ENCODE measurements at regions not wholly inside any gene's neighbourhood (a gene's known extent, or its start where the extent isn't known, plus 50 kb on each side); places are given as distances from the start of the nearest gene placed in this dataset.

DNA sequence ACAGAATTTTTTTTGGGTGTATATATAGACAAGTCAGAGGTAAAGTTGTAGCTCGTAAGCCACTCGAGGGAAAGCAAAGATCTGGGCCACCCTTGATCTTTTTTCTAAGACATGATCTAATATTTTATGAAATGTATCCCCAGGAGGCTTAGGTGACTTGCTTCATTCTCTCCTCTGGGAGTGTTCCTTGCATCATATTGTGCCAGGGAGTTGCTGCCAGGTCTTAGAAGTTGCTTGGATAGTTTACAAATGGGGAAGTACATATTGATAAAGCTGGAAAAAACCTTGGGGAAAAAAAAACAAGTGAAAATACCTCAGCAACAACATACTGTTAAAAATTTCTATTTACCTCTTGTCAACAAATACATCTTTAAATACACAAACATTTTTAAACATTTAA lies 110.9 kb upstream of the CYYR1 start:
- Histone ChIP-seq H3K4me3 (ENCODE audit: low read depth, low read length) (no peak overlapping the region), H3K4me1 (ENCODE audit: control insufficient read depth, insufficient read depth, low read length) (no peaks in the 10 kb centered on the region), H3K27ac (ENCODE audit: extremely low read depth, low read depth, low read length) (no peak overlapping the region), H3K9me3 (ENCODE audit: control insufficient read depth, insufficient read depth, low read depth, low read length) (no peaks in the 10 kb centered on the region), H3K36me3 (ENCODE audit: control insufficient read depth in 2 of 2, insufficient read depth in 1 of 2, low read length in 2 of 2) (no peaks in the 10 kb centered on the region)
- TF ChIP-seq, protein P1, sequence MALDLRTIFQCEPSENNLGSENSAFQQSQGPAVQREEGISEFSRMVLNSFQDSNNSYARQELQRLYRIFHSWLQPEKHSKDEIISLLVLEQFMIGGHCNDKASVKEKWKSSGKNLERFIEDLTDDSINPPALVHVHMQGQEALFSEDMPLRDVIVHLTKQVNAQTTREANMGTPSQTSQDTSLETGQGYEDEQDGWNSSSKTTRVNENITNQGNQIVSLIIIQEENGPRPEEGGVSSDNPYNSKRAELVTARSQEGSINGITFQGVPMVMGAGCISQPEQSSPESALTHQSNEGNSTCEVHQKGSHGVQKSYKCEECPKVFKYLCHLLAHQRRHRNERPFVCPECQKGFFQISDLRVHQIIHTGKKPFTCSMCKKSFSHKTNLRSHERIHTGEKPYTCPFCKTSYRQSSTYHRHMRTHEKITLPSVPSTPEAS (tag by site-specific recombination; IDR thresholded peaks at IDR 0.05): no peak
- ChIA-PET CTCF (no interaction called here), POLR2A (no interaction called here)

DNA sequence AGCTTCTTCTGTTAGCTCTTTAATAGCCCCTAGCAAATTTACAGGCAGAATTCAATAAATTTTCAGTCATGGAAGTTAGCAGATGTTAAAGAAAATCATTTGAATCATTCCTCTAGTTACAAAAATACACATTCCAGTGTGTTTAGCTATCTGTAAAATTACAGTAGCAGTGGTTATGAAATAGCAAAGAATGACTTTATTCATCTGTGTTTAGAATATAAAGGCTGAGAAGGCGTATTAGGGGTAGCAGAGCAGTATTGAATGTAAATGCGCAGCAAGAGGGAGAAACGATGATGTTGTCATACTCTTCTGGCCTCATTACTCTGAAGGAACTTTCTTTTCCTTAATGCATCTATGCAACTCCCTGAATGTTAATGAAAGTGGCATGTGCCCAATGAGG lies 106.2 kb upstream of the CYYR1 start:
- Histone ChIP-seq H3K36me3 (ENCODE audit: control insufficient read depth in 2 of 2, insufficient read depth in 1 of 2, low read length in 2 of 2) (no peaks in the 10 kb centered on the region), H3K4me3 (ENCODE audit: low read depth, low read length) (no peak overlapping the region), H3K4me1 (ENCODE audit: control insufficient read depth, insufficient read depth, low read length) (no peaks in the 10 kb centered on the region), H3K27ac (ENCODE audit: extremely low read depth, low read depth, low read length) (no peak overlapping the region), H3K9me3 (ENCODE audit: control insufficient read depth, insufficient read depth, low read depth, low read length) (no peaks in the 10 kb centered on the region)
- POLR2A ChIA-PET: no interaction called here
- TF ChIP-seq ZNF146 (tag by site-specific recombination; IDR thresholded peaks at IDR 0.05): no peak
- no peak for TF ChIP-seq ZNF791 (tag by site-specific recombination; IDR thresholded peaks at IDR 0.05)
- no peak for TF ChIP-seq MEIS1 (CRISPR knock-in tag; IDR thresholded peaks at IDR 0.05; ENCODE audit: borderline replicate concordance)
- TF ChIP-seq ZNF510 (tag by site-specific recombination; IDR thresholded peaks at IDR 0.05; ENCODE audit: insufficient replicate concordance): no peak
- TF ChIP-seq ZNF274 (IDR thresholded peaks at IDR 0.05; ENCODE audit: low read length): no peak
- TF ChIP-seq ZNF274 (tag by site-specific recombination; IDR thresholded peaks at IDR 0.05; ENCODE audit: borderline replicate concordance): no peak
- no peak for TF ChIP-seq ZNF426 (tag by site-specific recombination; IDR thresholded peaks at IDR 0.05)
- no peak for TF ChIP-seq ZNF37A (tag by site-specific recombination; IDR thresholded peaks at IDR 0.05)
- TF ChIP-seq GLIS1 (tag by site-specific recombination; IDR thresholded peaks at IDR 0.05): no peak
- CTCF ChIA-PET: no interaction called here

DNA sequence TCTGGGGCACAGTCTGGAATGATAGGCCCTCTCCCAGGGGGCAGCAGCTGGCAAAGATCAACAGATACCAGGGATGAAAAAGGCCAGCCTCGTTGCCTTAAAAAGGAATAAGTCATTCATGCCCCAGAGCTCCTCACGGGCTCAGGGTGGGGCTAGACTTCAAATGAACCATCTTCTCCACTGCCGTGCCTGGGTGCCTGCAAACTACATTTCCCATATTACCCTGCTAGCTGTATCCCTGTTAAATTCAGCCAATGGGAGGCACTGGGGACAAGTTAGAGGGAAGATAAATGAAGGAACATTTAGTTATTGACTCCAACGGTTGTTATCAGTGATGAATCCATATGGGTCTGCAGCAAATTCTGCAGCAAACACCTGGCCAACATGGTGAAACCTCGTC lies 101.2 kb upstream of the CYYR1 start:
- Histone ChIP-seq H3K4me3 (ENCODE audit: low read depth, low read length) (no peak overlapping the region), H3K4me1 (ENCODE audit: control insufficient read depth, insufficient read depth, low read length) (no peaks in the 10 kb centered on the region), H3K9me3 (ENCODE audit: control insufficient read depth, insufficient read depth, low read depth, low read length) (no peaks in the 10 kb centered on the region), H3K27ac (ENCODE audit: extremely low read depth, low read depth, low read length) (no peak overlapping the region), H3K36me3 (ENCODE audit: control insufficient read depth in 2 of 2, insufficient read depth in 1 of 2, low read length in 2 of 2) (no peaks in the 10 kb centered on the region)
- POLR2A ChIA-PET: no interaction called here
- CTCF ChIA-PET: interaction anchor here (0.7 to 1.1 kb wide), 2 partner anchors 9 to 91 kb away, joined by 3 to 4 read pairs; no protein-coding TSS in a partner anchor
- TF ChIP-seq, protein P2, sequence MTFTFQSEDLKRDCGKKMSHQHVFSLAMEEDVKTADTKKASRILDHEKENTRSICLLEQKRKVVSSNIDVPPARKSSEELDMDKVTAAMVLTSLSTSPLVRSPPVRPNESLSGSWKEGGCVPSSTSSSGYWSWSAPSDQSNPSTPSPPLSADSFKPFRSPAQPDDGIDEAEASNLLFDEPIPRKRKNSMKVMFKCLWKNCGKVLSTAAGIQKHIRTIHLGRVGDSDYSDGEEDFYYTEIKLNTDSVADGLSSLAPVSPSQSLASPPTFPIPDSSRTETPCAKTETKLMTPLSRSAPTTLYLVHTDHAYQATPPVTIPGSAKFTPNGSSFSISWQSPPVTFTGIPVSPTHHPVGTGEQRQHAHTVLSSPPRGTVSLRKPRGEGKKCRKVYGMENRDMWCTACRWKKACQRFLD (tag by site-specific recombination; IDR thresholded peaks at IDR 0.05): no peak
- TF ChIP-seq ZNF24 (tag by site-specific recombination; IDR thresholded peaks at IDR 0.05) (no peak), MYNN (tag by site-specific recombination; IDR thresholded peaks at IDR 0.05; ENCODE audit: borderline replicate concordance) (no peak), ZNF529 (tag by site-specific recombination; IDR thresholded peaks at IDR 0.05; ENCODE audit: insufficient replicate concordance) (no peak), ZNF311 (tag by site-specific recombination; IDR thresholded peaks at IDR 0.05; ENCODE audit: borderline replicate concordance) (no peak), ZNF404 (tag by site-specific recombination; IDR thresholded peaks at IDR 0.05) (no peak), ZNF138 (tag by site-specific recombination; IDR thresholded peaks at IDR 0.05; ENCODE audit: borderline replicate concordance) (no peak), SCRT1 (tag by site-specific recombination; IDR thresholded peaks at IDR 0.05; ENCODE audit: borderline replicate concordance) (no peak), TRIM28 (IDR thresholded peaks at IDR 0.05; ENCODE audit: borderline replicate concordance, low read length) (no peak), ZNF366 (tag by site-specific recombination; conservative IDR thresholded peaks at IDR 0.05) (no peak), ZNF555 (tag by site-specific recombination; conservative IDR thresholded peaks at IDR 0.05) (no peak), ZBTB17 (tag by site-specific recombination; IDR thresholded peaks at IDR 0.05) (no peak), ZFHX2 (tag by site-specific recombination; conservative IDR thresholded peaks at IDR 0.05) (no peak), ZNF37A (tag by site-specific recombination; IDR thresholded peaks at IDR 0.05) (no peak), SP2 (tag by site-specific recombination; IDR thresholded peaks at IDR 0.05) (no peak)
- TF ChIP-seq, protein P3, sequence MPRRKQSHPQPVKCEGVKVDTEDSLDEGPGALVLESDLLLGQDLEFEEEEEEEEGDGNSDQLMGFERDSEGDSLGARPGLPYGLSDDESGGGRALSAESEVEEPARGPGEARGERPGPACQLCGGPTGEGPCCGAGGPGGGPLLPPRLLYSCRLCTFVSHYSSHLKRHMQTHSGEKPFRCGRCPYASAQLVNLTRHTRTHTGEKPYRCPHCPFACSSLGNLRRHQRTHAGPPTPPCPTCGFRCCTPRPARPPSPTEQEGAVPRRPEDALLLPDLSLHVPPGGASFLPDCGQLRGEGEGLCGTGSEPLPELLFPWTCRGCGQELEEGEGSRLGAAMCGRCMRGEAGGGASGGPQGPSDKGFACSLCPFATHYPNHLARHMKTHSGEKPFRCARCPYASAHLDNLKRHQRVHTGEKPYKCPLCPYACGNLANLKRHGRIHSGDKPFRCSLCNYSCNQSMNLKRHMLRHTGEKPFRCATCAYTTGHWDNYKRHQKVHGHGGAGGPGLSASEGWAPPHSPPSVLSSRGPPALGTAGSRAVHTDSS (tag by site-specific recombination; IDR thresholded peaks at IDR 0.05): no peak
- TF ChIP-seq, protein P4, sequence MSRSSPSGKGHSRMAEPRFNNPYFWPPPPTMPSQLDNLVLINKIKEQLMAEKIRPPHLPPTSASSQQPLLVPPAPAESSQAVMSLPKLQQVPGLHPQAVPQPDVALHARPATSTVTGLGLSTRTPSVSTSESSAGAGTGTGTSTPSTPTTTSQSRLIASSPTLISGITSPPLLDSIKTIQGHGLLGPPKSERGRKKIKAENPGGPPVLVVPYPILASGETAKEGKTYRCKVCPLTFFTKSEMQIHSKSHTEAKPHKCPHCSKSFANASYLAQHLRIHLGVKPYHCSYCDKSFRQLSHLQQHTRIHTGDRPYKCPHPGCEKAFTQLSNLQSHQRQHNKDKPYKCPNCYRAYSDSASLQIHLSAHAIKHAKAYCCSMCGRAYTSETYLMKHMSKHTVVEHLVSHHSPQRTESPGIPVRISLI (tag by site-specific recombination; IDR thresholded peaks at IDR 0.05): no peak
